Uterus (tissue), 2 donors: ENCODE measurements at regions not wholly inside any gene's neighbourhood (a gene's known extent, or its start where the extent isn't known, plus 50 kb on each side); places are given as distances from the start of the nearest gene placed in this dataset.

Experiments
- CTCF ChIP-seq, 4 experiments: fragments of 200-600 bp in 2 of 4; fragments of 450-650 bp in 2 of 4; sonication (generic) in 2 of 4; IDR thresholded peaks; one replicate each; pipeline ENCODE4 v1.5.1; 2016 to 2019; ENCODE audit warnings: antibody characterized with exemption in 4 of 4, mild to moderate bottlenecking in 2 of 4, moderate library complexity in 1 of 4
- POLR2A ChIP-seq, 2 donors: fragments of 450-650 bp; IDR thresholded peaks; one replicate each; pipeline ENCODE4 v1.6.1; 2016; ENCODE audit warnings: antibody characterized with exemption in 2 of 2, mild to moderate bottlenecking in 1 of 2, moderate library complexity in 1 of 2

- TF ChIP-seq CTCF (IDR thresholded peaks at IDR 0.05) (no peak), POLR2A (IDR thresholded peaks at IDR 0.05) (no peak)
Measured at GRCh38 chr2:16176971-16177480, 236.7 kb downstream of the MYCN start.
